Nephron progenitor cell (in vitro differentiated cells): ENCODE measurements at regions not wholly inside any gene's neighbourhood (a gene's known extent, or its start where the extent isn't known, plus 50 kb on each side); places are given as distances from the start of the nearest gene placed in this dataset.

Experiments
- DNase-seq: peaks from one replicate; pipeline ENCODE4 v3.0.0; 2021
- H3K27ac Mint-ChIP-seq: 2 replicates; pipeline ENCODE4 v1.8.0; 2021; ENCODE audit warnings: mild to moderate bottlenecking, moderate library complexity, mixed read lengths
- H3K27me3 Mint-ChIP-seq: 2 replicates; pipeline ENCODE4 v1.8.0; 2021; ENCODE audit warnings: mild to moderate bottlenecking, low read depth, mixed read lengths; ENCODE audit not compliant: poor library complexity
- H3K36me3 Mint-ChIP-seq: 2 replicates; pipeline ENCODE4 v1.8.0; 2021; ENCODE audit warnings: low read depth, mixed read lengths
- H3K4me1 Mint-ChIP-seq: 2 replicates; pipeline ENCODE4 v1.8.0; 2021; ENCODE audit warnings: mixed read lengths
- H3K4me3 Mint-ChIP-seq: 2 replicates; pipeline ENCODE4 v1.8.0; 2021; ENCODE audit warnings: mild to moderate bottlenecking, moderate library complexity, mixed read lengths
- H3K9me3 Mint-ChIP-seq: 2 replicates; pipeline ENCODE4 v1.8.0; 2021; ENCODE audit warnings: mild to moderate bottlenecking, moderate library complexity, mixed read lengths
- CTCF ChIP-seq: fragments of 200-600 bp; sonication (generic); IDR thresholded peaks from 2 replicates; pipeline ENCODE4 v1.5.0; 2021; ENCODE audit warnings: antibody characterized with exemption

GRCh38 chr7:68964060-68964459, 634.2 kb upstream of the AUTS2 start:
- Mint-ChIP-seq H3K36me3 (no peaks in the 10 kb centered on the region), H3K9me3 (peaks cover 7% of the 10 kb centered on the region), H3K27ac (no peak overlapping the region), H3K4me1 (no peaks in the 10 kb centered on the region), H3K4me3 (no peak overlapping the region), H3K27me3 (peaks cover 12% of the 10 kb centered on the region)
- DNase-seq, result no peak
- TF ChIP-seq CTCF, result no peak

- TF ChIP-seq CTCF, result no peak
- H3K27ac Mint-ChIP-seq, result no peak overlapping the region
- no peak overlapping the region for H3K4me3 Mint-ChIP-seq
- H3K9me3 Mint-ChIP-seq, result peaks cover 15% of the 10 kb centered on the region
- H3K27me3 Mint-ChIP-seq, result peaks cover 12% of the 10 kb centered on the region
- no peaks in the 10 kb centered on the region for H3K36me3 Mint-ChIP-seq
- no peaks in the 10 kb centered on the region for H3K4me1 Mint-ChIP-seq
- DNase-seq, result no peak
Observed at GRCh38 chr7:68965351-68965750, 632.9 kb upstream of the AUTS2 start.

- H3K27me3 Mint-ChIP-seq, result peaks cover 19% of the 10 kb centered on the region
- H3K9me3 Mint-ChIP-seq, result peaks cover 15% of the 10 kb centered on the region
- no peak for TF ChIP-seq CTCF
- H3K4me1 Mint-ChIP-seq, result no peaks in the 10 kb centered on the region
- H3K4me3 Mint-ChIP-seq, result no peak overlapping the region
- no peaks in the 10 kb centered on the region for H3K36me3 Mint-ChIP-seq
- DNase-seq, result no peak
- H3K27ac Mint-ChIP-seq, result no peak overlapping the region
Observed at GRCh38 chr7:68967598-68967997, 630.7 kb upstream of the AUTS2 start.

GRCh38 chr7:68969571-68969970, 628.7 kb upstream of the AUTS2 start:
- Mint-ChIP-seq H3K27me3 (peaks cover 19% of the 10 kb centered on the region), H3K27ac (no peak overlapping the region), H3K4me3 (no peak overlapping the region), H3K36me3 (no peaks in the 10 kb centered on the region), H3K4me1 (no peaks in the 10 kb centered on the region), H3K9me3 (peaks cover 15% of the 10 kb centered on the region)
- TF ChIP-seq CTCF, result no peak
- DNase-seq, result no peak

GRCh38 chr7:68971634-68972340, 626.5 kb upstream of the AUTS2 start:
- H3K27me3 Mint-ChIP-seq, result peaks cover 21% of the 10 kb centered on the region
- no peak overlapping the region for H3K27ac Mint-ChIP-seq
- no peak overlapping the region for H3K4me3 Mint-ChIP-seq
- peaks cover 15% of the 10 kb centered on the region for H3K9me3 Mint-ChIP-seq
- DNase-seq, result no peak
- no peaks in the 10 kb centered on the region for H3K36me3 Mint-ChIP-seq
- no peak for TF ChIP-seq CTCF
- H3K4me1 Mint-ChIP-seq, result no peaks in the 10 kb centered on the region

- no peaks in the 10 kb centered on the region for H3K36me3 Mint-ChIP-seq
- H3K9me3 Mint-ChIP-seq, result peaks cover 3% of the 10 kb centered on the region
- peak overlapping the region; percentile 33 for H3K27ac Mint-ChIP-seq
- TF ChIP-seq CTCF, result no peak
- H3K27me3 Mint-ChIP-seq, result peaks cover 12% of the 10 kb centered on the region
- no peak for DNase-seq
- H3K4me3 Mint-ChIP-seq, result no peak overlapping the region
- H3K4me1 Mint-ChIP-seq, result peaks cover 25% of the 10 kb centered on the region
Observed at GRCh38 chr7:68977385-68978055, 620.8 kb upstream of the AUTS2 start.
